GM21529 (cell line): ENCODE measurements at regions not wholly inside any gene's neighbourhood (a gene's known extent, or its start where the extent isn't known, plus 50 kb on each side); places are given as distances from the start of the nearest gene placed in this dataset.

Experiments
- ATAC-seq: cut with Tn5 transposase; IDR thresholded peaks from one replicate; pipeline ENCODE4 v1.9.1; 2021; ENCODE audit not compliant: unreplicated experiment

GRCh38 chr15:97838606-97839210 lies 121.8 kb upstream of the ARRDC4 start:
- no peak for ATAC-seq

DNA sequence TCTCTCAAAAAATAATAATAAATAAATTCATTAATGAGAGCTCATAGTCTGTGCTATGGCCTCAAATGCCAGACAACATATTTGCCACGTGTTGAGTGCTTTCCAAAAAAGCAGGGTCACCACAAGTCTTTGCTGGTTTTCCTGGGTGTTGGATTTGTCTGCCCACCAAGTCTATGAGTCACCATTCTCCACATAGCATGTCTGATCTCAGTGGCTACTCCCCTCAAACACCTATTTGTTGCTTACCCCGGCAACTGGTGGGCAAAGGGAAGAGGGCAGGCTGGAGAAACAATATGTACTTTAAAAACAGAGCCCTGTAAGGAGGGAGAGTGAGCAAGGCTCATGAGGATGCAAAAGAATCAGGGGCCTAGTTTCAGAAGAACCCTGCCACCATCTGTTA lies 120.0 kb upstream of the ARRDC4 start:
- ATAC-seq, result no peak

DNA sequence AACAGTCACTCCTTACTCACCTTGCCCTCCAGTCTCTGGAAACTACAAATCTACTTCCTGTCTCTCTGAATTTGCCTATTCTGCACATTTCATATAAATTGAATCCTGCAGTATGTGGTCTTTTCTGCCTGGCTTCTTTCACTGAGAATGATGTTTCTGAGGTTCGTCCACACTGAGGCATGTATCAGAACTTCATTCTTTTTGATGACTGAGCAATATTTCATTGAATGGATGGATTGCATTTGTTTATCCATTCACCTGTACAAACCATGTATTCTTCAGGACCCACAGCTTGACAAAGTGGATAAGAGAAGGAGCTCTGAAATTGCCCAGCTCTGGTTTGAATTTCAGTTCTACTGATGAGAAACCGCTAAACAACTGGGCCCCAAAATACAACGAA lies 118.9 kb upstream of the ARRDC4 start:
- no peak for ATAC-seq

- no peak for ATAC-seq
Measured at GRCh38 chr15:97849183-97849582, 111.3 kb upstream of the ARRDC4 start.

DNA sequence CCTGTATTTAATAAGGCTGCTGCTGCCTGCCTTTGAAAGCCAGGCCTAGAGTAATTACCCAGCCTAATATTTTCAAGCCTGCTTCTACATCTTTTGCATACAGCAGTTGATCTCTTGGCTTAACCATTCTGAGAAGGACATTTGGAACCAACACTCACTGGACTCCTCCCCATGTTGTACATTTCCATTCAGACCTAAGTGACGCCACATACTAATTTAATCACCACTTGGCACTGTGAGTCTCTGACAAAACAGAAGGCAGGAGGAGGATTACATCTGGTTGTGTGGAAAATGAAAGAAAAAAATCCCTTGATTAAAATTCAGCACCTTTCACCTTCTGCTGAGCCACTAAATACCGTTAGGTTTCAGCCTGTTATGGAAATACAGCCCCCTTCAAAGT lies 102.2 kb upstream of the ARRDC4 start:
- ATAC-seq, result no peak

- no peak for ATAC-seq
Measured at GRCh38 chr15:97861529-97862260, 98.8 kb upstream of the ARRDC4 start.

- no peak for ATAC-seq
Measured at GRCh38 chr15:97866959-97867358, 93.5 kb upstream of the ARRDC4 start.

DNA sequence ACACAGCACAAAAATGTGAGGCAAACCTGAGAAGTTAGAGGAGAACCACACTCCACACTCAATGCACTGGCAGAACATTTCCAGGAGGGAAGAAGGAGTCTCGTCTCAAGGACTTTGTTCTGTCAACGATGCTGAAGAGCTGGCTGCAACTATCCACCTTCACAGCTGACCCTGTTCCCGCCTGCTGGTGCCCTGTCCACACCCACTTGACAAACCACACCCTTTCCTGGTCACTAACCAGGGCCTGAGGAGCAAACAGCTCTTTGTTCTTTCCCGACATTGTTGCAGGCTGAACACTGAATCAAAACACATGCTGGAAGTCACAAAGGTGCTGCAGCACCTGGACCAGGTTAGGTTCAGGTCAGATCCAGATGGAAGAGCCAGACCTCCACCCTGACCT lies 92.6 kb upstream of the ARRDC4 start:
- no peak for ATAC-seq

GRCh38 chr15:97868981-97869380 lies 91.5 kb upstream of the ARRDC4 start:
- ATAC-seq, result no peak

- no peak for ATAC-seq
Measured at GRCh38 chr15:97870771-97871170, 89.7 kb upstream of the ARRDC4 start.

- no peak for ATAC-seq
Measured at GRCh38 chr15:97874139-97874538, 86.4 kb upstream of the ARRDC4 start.

DNA sequence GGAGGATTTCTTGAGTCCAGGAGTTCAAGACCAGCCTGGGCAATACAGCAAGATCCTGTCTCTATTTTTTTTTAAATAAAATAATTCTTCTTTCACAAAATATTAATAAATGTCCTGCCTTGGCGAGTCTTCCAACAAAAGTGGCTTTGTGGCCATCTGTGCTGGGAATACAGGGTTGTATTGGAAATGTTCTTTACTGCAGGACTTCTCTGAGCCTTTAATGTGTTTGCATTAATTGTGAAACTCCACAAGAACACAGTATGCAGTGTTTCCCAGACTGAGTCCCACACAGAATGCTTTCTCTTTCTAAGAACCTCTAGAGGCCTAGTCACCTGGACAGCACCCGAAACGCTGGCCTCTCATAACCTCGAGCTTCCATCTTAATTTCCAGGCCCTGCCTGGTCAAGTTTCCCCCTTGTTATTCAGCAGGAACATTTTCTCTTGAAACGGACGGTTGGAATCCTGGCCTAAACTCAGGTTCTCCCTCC lies 85.4 kb upstream of the ARRDC4 start:
- ATAC-seq, result no peak

GRCh38 chr15:97875513-97876280 lies 84.8 kb upstream of the ARRDC4 start:
- no peak for ATAC-seq

- ATAC-seq, result no peak
Measured at GRCh38 chr15:97876281-97876675, 84.2 kb upstream of the ARRDC4 start.

GRCh38 chr15:97881346-97881965 lies 79.0 kb upstream of the ARRDC4 start:
- ATAC-seq, result no peak

DNA sequence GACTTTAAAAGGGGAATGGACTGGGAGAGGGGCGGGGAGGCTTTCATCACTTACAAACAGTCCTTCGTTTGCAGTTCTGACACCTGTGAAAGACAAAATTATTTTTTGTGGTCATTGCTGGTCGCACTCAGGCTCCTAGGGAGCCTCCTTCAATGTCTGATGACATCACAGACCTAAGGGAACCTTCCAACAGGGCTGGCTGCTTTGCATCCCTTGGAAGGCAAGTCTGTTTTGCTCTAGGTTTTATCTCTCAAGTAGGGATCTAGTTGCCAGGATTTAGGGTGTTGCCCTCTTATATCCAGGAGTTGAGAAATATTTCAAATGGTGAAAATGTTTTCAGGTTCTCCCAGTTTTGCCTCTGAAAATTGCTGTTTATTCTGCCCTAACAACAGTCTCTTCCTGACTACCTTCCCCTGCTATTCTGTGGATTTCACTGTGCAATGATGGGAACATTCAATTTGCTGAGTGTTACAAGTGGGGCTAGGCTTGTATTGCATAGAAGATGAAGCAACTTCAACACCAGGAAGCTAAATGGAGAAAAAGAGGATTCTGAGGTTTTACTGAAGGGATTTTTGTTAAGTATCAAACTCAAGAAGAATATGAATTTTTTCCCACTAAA lies 75.9 kb upstream of the ARRDC4 start:
- ATAC-seq, result no peak

DNA sequence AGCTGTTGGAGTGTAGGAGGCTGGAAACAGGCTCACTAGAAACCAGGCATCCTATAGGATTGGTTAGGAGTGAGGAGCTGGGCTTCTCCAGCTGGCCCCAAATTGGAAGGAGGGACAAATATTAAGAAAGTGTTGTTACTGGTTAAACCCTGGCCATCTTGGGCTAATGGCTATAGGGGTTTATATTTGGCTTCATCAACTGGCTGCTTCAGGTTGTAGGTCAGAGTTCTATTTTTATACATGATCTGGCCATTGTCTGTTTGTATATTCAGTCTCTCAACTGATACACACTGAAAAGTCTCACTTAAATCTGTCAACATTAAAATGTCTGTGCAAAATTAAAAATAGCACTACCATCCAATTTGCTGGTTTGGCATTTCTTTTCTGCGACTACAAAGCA lies 70.2 kb upstream of the ARRDC4 start:
- ATAC-seq, result no peak

DNA sequence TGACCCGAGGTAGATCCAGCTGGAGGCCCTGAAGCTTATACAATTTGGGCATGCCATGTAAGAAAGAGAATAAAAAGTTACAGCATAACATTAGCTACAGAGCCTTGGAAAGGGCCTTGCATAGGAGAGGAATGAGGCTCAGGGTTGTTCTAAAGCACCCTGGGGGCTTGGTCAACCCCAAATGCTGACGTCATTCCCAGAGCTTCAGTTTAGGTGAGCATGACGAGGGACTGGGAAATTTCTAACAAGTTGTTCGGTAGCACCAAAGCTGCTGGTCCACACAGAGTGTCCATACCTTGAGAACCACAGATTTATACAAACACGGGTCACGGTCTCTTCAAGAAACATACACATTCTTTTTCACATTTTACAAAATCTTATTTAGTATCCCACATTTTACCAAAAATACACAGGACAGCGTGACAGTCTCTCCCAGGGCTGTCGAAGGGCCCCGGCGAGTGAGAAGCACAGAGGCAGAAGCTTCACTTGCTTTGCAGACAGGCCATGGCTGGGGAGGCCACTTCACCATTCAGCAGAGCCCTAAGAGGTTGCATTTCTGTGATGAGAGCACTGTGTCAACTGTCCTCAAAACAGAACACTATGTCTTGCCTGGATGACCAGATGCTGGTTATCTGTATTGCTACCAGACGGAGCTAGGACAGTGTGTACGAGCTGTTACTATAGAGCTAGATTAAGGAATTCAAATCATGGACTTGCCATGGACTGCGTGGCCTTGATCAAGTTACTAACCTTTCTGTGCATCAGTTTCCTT lies 68.2 kb upstream of the ARRDC4 start:
- ATAC-seq, result no peak

DNA sequence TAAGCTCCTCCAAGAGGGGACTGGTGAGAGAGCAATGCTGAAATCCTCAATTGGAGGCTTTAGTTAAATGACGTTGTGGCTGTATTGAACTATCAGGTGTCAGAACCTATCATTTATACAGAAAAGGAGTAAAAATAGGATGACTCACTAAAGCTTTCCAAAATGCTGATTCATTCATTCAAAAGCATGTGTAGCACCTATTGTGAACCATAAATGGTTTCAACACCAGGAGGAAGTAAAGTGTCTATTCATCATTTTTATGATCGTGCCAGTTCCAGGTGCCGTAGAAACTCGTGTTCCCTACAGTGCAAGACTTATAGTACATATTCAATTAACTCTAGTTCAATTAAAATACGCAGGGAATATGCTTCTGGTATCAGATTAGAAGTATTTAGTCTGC lies 66.5 kb upstream of the ARRDC4 start:
- no peak for ATAC-seq

- no peak for ATAC-seq
Measured at GRCh38 chr15:97899981-97900380, 60.5 kb upstream of the ARRDC4 start.
